ENCODE measurements at regions not wholly inside any gene's neighbourhood (a gene's known extent, or its start where the extent isn't known, plus 50 kb on each side); places are given as distances from the start of the nearest gene placed in this dataset.

GRCh38 chr13:112000888-112001287, 66.1 kb upstream of the SOX1 start:
- H3K4me1 ChIP-seq (replicated peaks): no peaks in the 10 kb centered on the region
- no peaks in the 10 kb centered on the region for H3K36me3 ChIP-seq
- peaks cover 72% of the 10 kb centered on the region for H3K27me3 ChIP-seq (replicated peaks)
- no peak overlapping the region for H3K4me3 ChIP-seq
- no peak overlapping the region for H3K27ac ChIP-seq
- no peak for DNase-seq (ENCODE audit: low read depth in 1 of 2, low spot score in 2 of 2)
- peaks cover 1% of the 10 kb centered on the region for H3K9me3 ChIP-seq (replicated peaks)

- DNase-seq (ENCODE audit: low read depth in 1 of 2, low spot score in 2 of 2): no peak
- Histone ChIP-seq H3K27me3 (replicated peaks) (peaks cover 79% of the 10 kb centered on the region), H3K4me1 (replicated peaks) (no peaks in the 10 kb centered on the region), H3K4me3 (no peak overlapping the region), H3K27ac (no peak overlapping the region), H3K9me3 (replicated peaks) (peaks cover 7% of the 10 kb centered on the region), H3K36me3 (no peaks in the 10 kb centered on the region)
Measured at GRCh38 chr13:112001571-112001970, 65.4 kb upstream of the SOX1 start.

- peaks cover 88% of the 10 kb centered on the region for H3K27me3 ChIP-seq (replicated peaks)
- H3K27ac ChIP-seq: no peak overlapping the region
- no peaks in the 10 kb centered on the region for H3K4me1 ChIP-seq (replicated peaks)
- no peak for DNase-seq (ENCODE audit: low read depth in 1 of 2, low spot score in 2 of 2)
- H3K9me3 ChIP-seq (replicated peaks): peaks cover 11% of the 10 kb centered on the region
- H3K4me3 ChIP-seq: no peak overlapping the region
- no peaks in the 10 kb centered on the region for H3K36me3 ChIP-seq
Measured at GRCh38 chr13:112003396-112003795, 63.6 kb upstream of the SOX1 start.

GRCh38 chr13:112003941-112004340, 63.0 kb upstream of the SOX1 start:
- H3K4me3 ChIP-seq: no peak overlapping the region
- no peaks in the 10 kb centered on the region for H3K4me1 ChIP-seq (replicated peaks)
- H3K27ac ChIP-seq: no peak overlapping the region
- no peak for DNase-seq (ENCODE audit: low read depth in 1 of 2, low spot score in 2 of 2)
- H3K27me3 ChIP-seq (replicated peaks): peaks cover 90% of the 10 kb centered on the region
- H3K9me3 ChIP-seq (replicated peaks): peaks cover 11% of the 10 kb centered on the region
- H3K36me3 ChIP-seq: no peaks in the 10 kb centered on the region

GRCh38 chr13:112005925-112006324, 61.0 kb upstream of the SOX1 start:
- no peaks in the 10 kb centered on the region for H3K4me1 ChIP-seq (replicated peaks)
- no peak overlapping the region for H3K27ac ChIP-seq
- peaks cover 11% of the 10 kb centered on the region for H3K9me3 ChIP-seq (replicated peaks)
- peaks cover 89% of the 10 kb centered on the region for H3K27me3 ChIP-seq (replicated peaks)
- no peak for DNase-seq (ENCODE audit: low read depth in 1 of 2, low spot score in 2 of 2)
- no peak overlapping the region for H3K4me3 ChIP-seq
- no peaks in the 10 kb centered on the region for H3K36me3 ChIP-seq

- Histone ChIP-seq H3K9me3 (replicated peaks) (peaks cover 15% of the 10 kb centered on the region), H3K27me3 (replicated peaks) (peaks cover 89% of the 10 kb centered on the region), H3K36me3 (no peaks in the 10 kb centered on the region), H3K4me1 (replicated peaks) (no peaks in the 10 kb centered on the region), H3K27ac (no peak overlapping the region), H3K4me3 (no peak overlapping the region)
- DNase-seq (ENCODE audit: low read depth in 1 of 2, low spot score in 2 of 2): no peak
Measured at GRCh38 chr13:112007191-112007590, 59.8 kb upstream of the SOX1 start.

GRCh38 chr13:112010714-112011113, 56.2 kb upstream of the SOX1 start:
- Histone ChIP-seq H3K36me3 (no peaks in the 10 kb centered on the region), H3K27ac (no peak overlapping the region), H3K9me3 (replicated peaks) (peaks cover 22% of the 10 kb centered on the region), H3K27me3 (replicated peaks) (peaks cover 80% of the 10 kb centered on the region), H3K4me3 (no peak overlapping the region), H3K4me1 (replicated peaks) (no peaks in the 10 kb centered on the region)
- no peak for DNase-seq (ENCODE audit: low read depth in 1 of 2, low spot score in 2 of 2)

- DNase-seq (ENCODE audit: low read depth in 1 of 2, low spot score in 2 of 2): no peak
- peaks cover 15% of the 10 kb centered on the region for H3K9me3 ChIP-seq (replicated peaks)
- no peak overlapping the region for H3K4me3 ChIP-seq
- no peaks in the 10 kb centered on the region for H3K36me3 ChIP-seq
- H3K4me1 ChIP-seq (replicated peaks): no peaks in the 10 kb centered on the region
- H3K27me3 ChIP-seq (replicated peaks): peaks cover 69% of the 10 kb centered on the region
- no peak overlapping the region for H3K27ac ChIP-seq
Measured at GRCh38 chr13:112012016-112012704, 54.8 kb upstream of the SOX1 start.

GRCh38 chr13:112012705-112013085, 54.3 kb upstream of the SOX1 start:
- H3K4me1 ChIP-seq (replicated peaks): no peaks in the 10 kb centered on the region
- DNase-seq (ENCODE audit: low read depth in 1 of 2, low spot score in 2 of 2): no peak
- H3K27ac ChIP-seq: no peak overlapping the region
- H3K27me3 ChIP-seq (replicated peaks): peaks cover 67% of the 10 kb centered on the region
- no peaks in the 10 kb centered on the region for H3K36me3 ChIP-seq
- no peak overlapping the region for H3K4me3 ChIP-seq
- H3K9me3 ChIP-seq (replicated peaks): peaks cover 12% of the 10 kb centered on the region

- no peaks in the 10 kb centered on the region for H3K36me3 ChIP-seq
Measured at GRCh38 chr13:112013665-112014064, 53.3 kb upstream of the SOX1 start.

GRCh38 chr13:112014857-112015256, 52.1 kb upstream of the SOX1 start:
- H3K4me3 ChIP-seq: no peak overlapping the region
- H3K27me3 ChIP-seq (replicated peaks): peaks cover 64% of the 10 kb centered on the region
- no peaks in the 10 kb centered on the region for H3K36me3 ChIP-seq
- DNase-seq (ENCODE audit: low read depth in 1 of 2, low spot score in 2 of 2): no peak
- no peak overlapping the region for H3K27ac ChIP-seq
- no peaks in the 10 kb centered on the region for H3K4me1 ChIP-seq (replicated peaks)
- peaks cover 11% of the 10 kb centered on the region for H3K9me3 ChIP-seq (replicated peaks)

More at GRCh38 chr13:112013665-112014064, 53.3 kb upstream of the SOX1 start:
- DNase-seq (ENCODE audit: low read depth in 1 of 2, low spot score in 2 of 2): no peak
- H3K9me3 ChIP-seq (replicated peaks): peaks cover 11% of the 10 kb centered on the region
- no peaks in the 10 kb centered on the region for H3K4me1 ChIP-seq (replicated peaks)
- no peak overlapping the region for H3K4me3 ChIP-seq
- peaks cover 66% of the 10 kb centered on the region for H3K27me3 ChIP-seq (replicated peaks)
- no peak overlapping the region for H3K27ac ChIP-seq

Data from SJSA1 (cell line).